H9 (cell line): ENCODE measurements at regions not wholly inside any gene's neighbourhood (a gene's known extent, or its start where the extent isn't known, plus 50 kb on each side); places are given as distances from the start of the nearest gene placed in this dataset.

Experiments
- DNase-seq: peaks from one replicate; pipeline ENCODE4 v3.0.0-alpha.2; 2017
- H2AFZ ChIP-seq: one replicate; pipeline ENCODE4 v1.6.1; 2013; ENCODE audit warnings: mild to moderate bottlenecking, low read length, control low read depth, moderate library complexity
- H2AK5ac ChIP-seq: 2 replicates; pipeline ENCODE4 v1.6.1; 2013; ENCODE audit warnings: low read length, control low read depth, mixed read lengths; ENCODE audit not compliant: insufficient read length
- H2BK120ac ChIP-seq: one replicate; pipeline ENCODE4 v1.6.1; 2013; ENCODE audit warnings: low read depth, mild to moderate bottlenecking, low read length, control low read depth, inconsistent platforms; ENCODE audit not compliant: poor library complexity, severe bottlenecking
- H2BK12ac ChIP-seq: 2 replicates; pipeline ENCODE4 v1.6.1; 2013; ENCODE audit warnings: low read length, control low read depth, mixed read lengths, low read depth; ENCODE audit not compliant: insufficient read length
- H2BK15ac ChIP-seq: 2 replicates; pipeline ENCODE4 v1.6.1; 2013; ENCODE audit warnings: low read depth, low read length, control low read depth
- H2BK20ac ChIP-seq: one replicate; pipeline ENCODE4 v1.6.1; 2013; ENCODE audit warnings: low read depth, mild to moderate bottlenecking, low read length, control low read depth, inconsistent platforms; ENCODE audit not compliant: poor library complexity, severe bottlenecking
- H2BK5ac ChIP-seq: 2 replicates; pipeline ENCODE4 v1.6.1; 2013; ENCODE audit warnings: low read length, control low read depth, mixed read lengths; ENCODE audit not compliant: insufficient read length
- H3K14ac ChIP-seq: 2 replicates; pipeline ENCODE4 v1.6.1; 2013; ENCODE audit warnings: low read length, control low read depth; ENCODE audit not compliant: insufficient read depth
- H3K18ac ChIP-seq: 2 replicates; pipeline ENCODE4 v1.6.1; 2013; ENCODE audit warnings: low read depth, mild to moderate bottlenecking, mixed read lengths, low read length, control low read depth; ENCODE audit not compliant: insufficient read length
- H3K23ac ChIP-seq: 2 replicates; pipeline ENCODE4 v1.6.1; 2013; ENCODE audit warnings: low read length, control low read depth, mixed read lengths, low read depth; ENCODE audit not compliant: insufficient read length
- H3K23me2 ChIP-seq: 2 replicates; pipeline ENCODE4 v1.6.1; 2013; ENCODE audit warnings: low read depth, mild to moderate bottlenecking, mixed read lengths, low read length, control low read depth; ENCODE audit not compliant: insufficient read length, poor library complexity, severe bottlenecking
- H3K27ac ChIP-seq: 2 replicates; pipeline ENCODE4 v1.5.1; 2013; ENCODE audit warnings: low read length, control low read depth, mixed read lengths, low read depth; ENCODE audit not compliant: insufficient read length
- H3K27me3 ChIP-seq: 2 replicates; pipeline ENCODE4 v1.6.1; 2013; ENCODE audit warnings: low read length, control low read depth, inconsistent platforms; ENCODE audit not compliant: insufficient read depth
- H3K4ac ChIP-seq: 2 replicates; pipeline ENCODE4 v1.6.1; 2013; ENCODE audit warnings: low read depth, mild to moderate bottlenecking, control low read depth, inconsistent platforms, low read length, moderate library complexity
- H3K4me1 ChIP-seq: 2 replicates; pipeline ENCODE4 v1.6.1; 2013; ENCODE audit warnings: low read length, control low read depth, inconsistent platforms; ENCODE audit not compliant: insufficient read depth
- H3K4me2 ChIP-seq: 2 replicates; pipeline ENCODE4 v1.6.1; 2013; ENCODE audit warnings: low read length, control low read depth, mixed read lengths; ENCODE audit not compliant: insufficient read length, insufficient read depth
- H3K56ac ChIP-seq: 2 replicates; pipeline ENCODE4 v1.6.1; 2013; ENCODE audit warnings: low read depth, mild to moderate bottlenecking, mixed read lengths, low read length, control low read depth; ENCODE audit not compliant: insufficient read length
- H3K79me1 ChIP-seq: 2 replicates; pipeline ENCODE4 v1.6.1; 2013; ENCODE audit warnings: low read depth, mild to moderate bottlenecking, moderate library complexity, low read length, control low read depth, inconsistent platforms; ENCODE audit not compliant: insufficient read depth, poor library complexity, severe bottlenecking
- H3K79me2 ChIP-seq: 2 replicates; pipeline ENCODE4 v1.6.1; 2013; ENCODE audit warnings: low read length, control low read depth, inconsistent platforms; ENCODE audit not compliant: insufficient read depth
- H3K9ac ChIP-seq: 2 replicates; pipeline ENCODE4 v1.6.1; 2013; ENCODE audit warnings: low read length, control low read depth, mixed read lengths; ENCODE audit not compliant: insufficient read length; ENCODE audit errors: extremely low read depth
- H3K9me3 ChIP-seq: one replicate; pipeline ENCODE4 v1.6.1; 2013; ENCODE audit warnings: low read depth, low read length, inconsistent platforms; ENCODE audit not compliant: control insufficient read depth
- H3T11ph ChIP-seq: one replicate; pipeline ENCODE4 v1.6.1; 2013; ENCODE audit warnings: mild to moderate bottlenecking, low read length, control low read depth, inconsistent platforms
- H4K20me1 ChIP-seq: one replicate; pipeline ENCODE4 v1.6.1; 2013; ENCODE audit not compliant: control insufficient read depth, insufficient read length, insufficient read depth
- H4K5ac ChIP-seq: 2 replicates; pipeline ENCODE4 v1.6.1; 2013; ENCODE audit warnings: low read depth, mild to moderate bottlenecking, mixed read lengths, low read length, control low read depth; ENCODE audit not compliant: insufficient read length
- H4K8ac ChIP-seq: replicated peaks from 2 replicates; pipeline ENCODE4 v1.6.1; 2013; ENCODE audit warnings: low read length, control low read depth, mixed read lengths, low read depth; ENCODE audit not compliant: insufficient read length
- H4K91ac ChIP-seq: 2 replicates; pipeline ENCODE4 v1.6.1; 2013; ENCODE audit warnings: low read depth, mild to moderate bottlenecking, moderate library complexity, mixed read lengths, low read length, control low read depth; ENCODE audit not compliant: insufficient read length
- H3K27ac Mint-ChIP-seq, 3 experiments: 2 replicates in 2 of 3; 3 replicates in 1 of 3; pipeline ENCODE4 v1.8.0; 2020 to 2021; ENCODE audit warnings: mixed read lengths in 3 of 3, mild to moderate bottlenecking in 1 of 3, moderate library complexity in 1 of 3
- H3K27me3 Mint-ChIP-seq: 2 replicates; pipeline ENCODE4 v1.8.0; 2021; ENCODE audit warnings: low read depth, mild to moderate bottlenecking, moderate library complexity, mixed read lengths
- H3K36me3 Mint-ChIP-seq, 3 experiments: 2 replicates in 2 of 3; 3 replicates in 1 of 3; pipeline ENCODE4 v1.8.0; 2020 to 2021; ENCODE audit warnings: low read depth in 3 of 3, mixed read lengths in 3 of 3; ENCODE audit not compliant: insufficient read depth in 1 of 3
- H3K4me1 Mint-ChIP-seq, 2 experiments: 2 replicates each; pipeline ENCODE4 v1.8.0; 2020; ENCODE audit warnings: mixed read lengths in 2 of 2
- H3K4me3 Mint-ChIP-seq, 2 experiments: 2 replicates in 1 of 2; 3 replicates in 1 of 2; pipeline ENCODE4 v1.8.0; 2020 to 2021; ENCODE audit warnings: mild to moderate bottlenecking in 2 of 2, mixed read lengths in 2 of 2, moderate library complexity in 1 of 2
- H3K9me3 Mint-ChIP-seq, 2 experiments: 2 replicates in 1 of 2; 3 replicates in 1 of 2; pipeline ENCODE4 v1.8.0; 2020; ENCODE audit warnings: mild to moderate bottlenecking in 2 of 2, mixed read lengths in 2 of 2, moderate library complexity in 1 of 2
- CTCF ChIP-seq: fragments of 200-600 bp; sonication (generic); conservative IDR thresholded peaks from 3 replicates; pipeline ENCODE4 v1.8.0; 2021; ENCODE audit warnings: antibody characterized with exemption, mild to moderate bottlenecking
- WGBS: extraction: QIAGEN DNeasy Blood & Tissue Kit; methylation state at CpG from one replicate; pipeline ENCODE4 v1.1.7; 2013; ENCODE audit warnings: missing lambda C conversion rate, low lambda C conversion rate, mixed read lengths; ENCODE audit not compliant: insufficient read length; ENCODE audit errors: extremely low coverage; 5-methylcytosine and 5-hydroxymethylcytosine counted together

DNA sequence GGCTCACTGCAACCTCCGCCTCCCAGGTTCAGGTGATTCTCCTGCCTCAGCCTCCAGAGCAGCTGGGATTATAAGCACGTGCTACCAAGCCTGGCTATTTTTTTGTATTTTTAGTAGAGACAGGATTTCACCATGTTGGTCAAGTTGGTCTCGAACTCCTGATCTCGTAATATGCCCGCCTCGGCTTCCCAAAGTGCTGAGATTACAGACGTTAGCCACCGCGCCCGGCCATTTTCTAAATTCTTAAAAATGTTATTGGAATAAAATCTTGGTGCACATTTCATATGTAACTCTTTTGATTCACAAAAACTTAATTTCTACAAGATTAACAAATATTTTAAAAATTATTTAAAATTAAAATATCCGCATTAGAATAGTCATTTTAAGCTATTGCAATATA is 1480.3 kb upstream of the SPRY2 start:
- Mint-ChIP-seq H3K27ac (no peak overlapping the region), H3K9me3 (peaks cover 0 to 9% of the 10 kb centered on the region in 2 experiments; a peak in 4 of 5 replicates), H3K27me3 (no peaks in the 10 kb centered on the region), H3K36me3 (no peaks in the 10 kb centered on the region; a peak in 1 of 7 replicates), H3K4me3 (no peak overlapping the region), H3K4me1 (no peaks in the 10 kb centered on the region)
- H2BK15ac ChIP-seq = no peak overlapping the region
- no CpG with 5 or more reads among the region's 11 CpGs for WGBS
- no peak overlapping the region for H3K18ac ChIP-seq
- H3K27ac ChIP-seq = no peak overlapping the region
- no peak overlapping the region for H3K4ac ChIP-seq
- no peaks in the 10 kb centered on the region for H3K23me2 ChIP-seq
- H2BK20ac ChIP-seq = no peak overlapping the region
- no peak overlapping the region for H2AFZ ChIP-seq
- H4K20me1 ChIP-seq = no peaks in the 10 kb centered on the region
- H2BK5ac ChIP-seq = no peak overlapping the region
- no peak for TF ChIP-seq CTCF
- DNase-seq = no peak
- H3K56ac ChIP-seq = no peak overlapping the region
- no peaks in the 10 kb centered on the region for H3K79me2 ChIP-seq
- H4K91ac ChIP-seq = no peak overlapping the region
- no peak overlapping the region for H2AK5ac ChIP-seq
- H3K14ac ChIP-seq = no peak overlapping the region
- no peaks in the 10 kb centered on the region for H3K9me3 ChIP-seq
- no peak overlapping the region for H3K4me2 ChIP-seq
- H3K9ac ChIP-seq = no peak overlapping the region
- no peak overlapping the region for H4K5ac ChIP-seq
- no peak overlapping the region for H4K8ac ChIP-seq
- no peaks in the 10 kb centered on the region for H3K27me3 ChIP-seq
- no peak overlapping the region for H2BK12ac ChIP-seq
- H3K4me1 ChIP-seq = no peaks in the 10 kb centered on the region
- H3K79me1 ChIP-seq = no peaks in the 10 kb centered on the region
- H3K23ac ChIP-seq = no peak overlapping the region
- no peak overlapping the region for H3T11ph ChIP-seq
- no peak overlapping the region for H2BK120ac ChIP-seq
